ENCODE measurements at regions not wholly inside any gene's neighbourhood (a gene's known extent, or its start where the extent isn't known, plus 50 kb on each side); places are given as distances from the start of the nearest gene placed in this dataset.

GRCh38 chr7:69177941-69178494 lies 420.3 kb upstream of the AUTS2 start:
- H3K27me3 Mint-ChIP-seq (ENCODE audit: insufficient read depth, low read depth, poor library complexity): peaks cover 2% of the 10 kb centered on the region
- Histone ChIP-seq H3K4me2 (no peak overlapping the region), H3K4me1 (ENCODE audit: insufficient read depth) (no peaks in the 10 kb centered on the region), H3K36me3 (ENCODE audit: insufficient read depth) (no peaks in the 10 kb centered on the region), H3K27me3 (ENCODE audit: insufficient read depth) (no peaks in the 10 kb centered on the region), H3F3A (replicated peaks; ENCODE audit: low read depth) (no peaks in the 10 kb centered on the region), H3K27ac (ENCODE audit: low read depth) (no peak overlapping the region), H3K79me2 (replicated peaks; ENCODE audit: insufficient read depth) (no peaks in the 10 kb centered on the region), H2AFZ (no peak overlapping the region), H3K4me3 (no peak overlapping the region), H3K9me2 (ENCODE audit: insufficient read depth) (no peaks in the 10 kb centered on the region), H4K20me1 (replicated peaks; ENCODE audit: insufficient read depth) (no peaks in the 10 kb centered on the region)
- ATAC-seq (no peak), DNase-seq (ENCODE audit: low spot score) (no peak)
- H3K9me3 Mint-ChIP-seq: peaks cover 98% of the 10 kb centered on the region
- H3K4me3 Mint-ChIP-seq: no peak overlapping the region
- TF ChIP-seq ZNF331 (CRISPR knock-in tag; IDR thresholded peaks at IDR 0.05; ENCODE audit: low read depth): no peak
- no peak for TF ChIP-seq ZNF114 (CRISPR knock-in tag; IDR thresholded peaks at IDR 0.05)
- TF ChIP-seq EZH2 (IDR thresholded peaks at IDR 0.05; ENCODE audit: low read depth, unreplicated experiment): no peak
- TF ChIP-seq, protein P1, sequence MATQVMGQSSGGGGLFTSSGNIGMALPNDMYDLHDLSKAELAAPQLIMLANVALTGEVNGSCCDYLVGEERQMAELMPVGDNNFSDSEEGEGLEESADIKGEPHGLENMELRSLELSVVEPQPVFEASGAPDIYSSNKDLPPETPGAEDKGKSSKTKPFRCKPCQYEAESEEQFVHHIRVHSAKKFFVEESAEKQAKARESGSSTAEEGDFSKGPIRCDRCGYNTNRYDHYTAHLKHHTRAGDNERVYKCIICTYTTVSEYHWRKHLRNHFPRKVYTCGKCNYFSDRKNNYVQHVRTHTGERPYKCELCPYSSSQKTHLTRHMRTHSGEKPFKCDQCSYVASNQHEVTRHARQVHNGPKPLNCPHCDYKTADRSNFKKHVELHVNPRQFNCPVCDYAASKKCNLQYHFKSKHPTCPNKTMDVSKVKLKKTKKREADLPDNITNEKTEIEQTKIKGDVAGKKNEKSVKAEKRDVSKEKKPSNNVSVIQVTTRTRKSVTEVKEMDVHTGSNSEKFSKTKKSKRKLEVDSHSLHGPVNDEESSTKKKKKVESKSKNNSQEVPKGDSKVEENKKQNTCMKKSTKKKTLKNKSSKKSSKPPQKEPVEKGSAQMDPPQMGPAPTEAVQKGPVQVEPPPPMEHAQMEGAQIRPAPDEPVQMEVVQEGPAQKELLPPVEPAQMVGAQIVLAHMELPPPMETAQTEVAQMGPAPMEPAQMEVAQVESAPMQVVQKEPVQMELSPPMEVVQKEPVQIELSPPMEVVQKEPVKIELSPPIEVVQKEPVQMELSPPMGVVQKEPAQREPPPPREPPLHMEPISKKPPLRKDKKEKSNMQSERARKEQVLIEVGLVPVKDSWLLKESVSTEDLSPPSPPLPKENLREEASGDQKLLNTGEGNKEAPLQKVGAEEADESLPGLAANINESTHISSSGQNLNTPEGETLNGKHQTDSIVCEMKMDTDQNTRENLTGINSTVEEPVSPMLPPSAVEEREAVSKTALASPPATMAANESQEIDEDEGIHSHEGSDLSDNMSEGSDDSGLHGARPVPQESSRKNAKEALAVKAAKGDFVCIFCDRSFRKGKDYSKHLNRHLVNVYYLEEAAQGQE (IDR thresholded peaks at IDR 0.05; ENCODE audit: unreplicated experiment): no peak
- TF ChIP-seq JUNB (IDR thresholded peaks at IDR 0.05; ENCODE audit: unreplicated experiment): no peak
- no peak for TF ChIP-seq NANOG (IDR thresholded peaks at IDR 0.05; ENCODE audit: borderline replicate concordance)
- TF ChIP-seq, protein P2, sequence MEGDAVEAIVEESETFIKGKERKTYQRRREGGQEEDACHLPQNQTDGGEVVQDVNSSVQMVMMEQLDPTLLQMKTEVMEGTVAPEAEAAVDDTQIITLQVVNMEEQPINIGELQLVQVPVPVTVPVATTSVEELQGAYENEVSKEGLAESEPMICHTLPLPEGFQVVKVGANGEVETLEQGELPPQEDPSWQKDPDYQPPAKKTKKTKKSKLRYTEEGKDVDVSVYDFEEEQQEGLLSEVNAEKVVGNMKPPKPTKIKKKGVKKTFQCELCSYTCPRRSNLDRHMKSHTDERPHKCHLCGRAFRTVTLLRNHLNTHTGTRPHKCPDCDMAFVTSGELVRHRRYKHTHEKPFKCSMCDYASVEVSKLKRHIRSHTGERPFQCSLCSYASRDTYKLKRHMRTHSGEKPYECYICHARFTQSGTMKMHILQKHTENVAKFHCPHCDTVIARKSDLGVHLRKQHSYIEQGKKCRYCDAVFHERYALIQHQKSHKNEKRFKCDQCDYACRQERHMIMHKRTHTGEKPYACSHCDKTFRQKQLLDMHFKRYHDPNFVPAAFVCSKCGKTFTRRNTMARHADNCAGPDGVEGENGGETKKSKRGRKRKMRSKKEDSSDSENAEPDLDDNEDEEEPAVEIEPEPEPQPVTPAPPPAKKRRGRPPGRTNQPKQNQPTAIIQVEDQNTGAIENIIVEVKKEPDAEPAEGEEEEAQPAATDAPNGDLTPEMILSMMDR (conservative IDR thresholded peaks at IDR 0.05; ENCODE audit: low read depth in 2 of 2): no peak
- no peak for TF ChIP-seq ETS1 (IDR thresholded peaks at IDR 0.05)
- no peak for TF ChIP-seq STAT1 (IDR thresholded peaks at IDR 0.05; ENCODE audit: unreplicated experiment)
- no peak for TF ChIP-seq POLR2AphosphoS5 (IDR thresholded peaks at IDR 0.05; ENCODE audit: low read depth)
- no peak for TF ChIP-seq EZH2phosphoT487 (IDR thresholded peaks at IDR 0.05; ENCODE audit: unreplicated experiment)
- no peak for TF ChIP-seq ZNF462 (CRISPR knock-in tag; IDR thresholded peaks at IDR 0.05)
- no peak for TF ChIP-seq CREB1 (CRISPR knock-in tag; IDR thresholded peaks at IDR 0.05; ENCODE audit: low read depth)
- no peaks in the 10 kb centered on the region for H3K4me1 Mint-ChIP-seq
- H3K36me3 Mint-ChIP-seq (ENCODE audit: low read depth): peaks cover 26% of the 10 kb centered on the region
- no peak overlapping the region for H3K27ac Mint-ChIP-seq
